ENCODE measurements at regions not wholly inside any gene's neighbourhood (a gene's known extent, or its start where the extent isn't known, plus 50 kb on each side); places are given as distances from the start of the nearest gene placed in this dataset.
A peak's percentile ranks its signal among the peaks of the same experiment; 100 is the strongest.
"Not testable (repeated sequence)": the region's sequence is repeated elsewhere in the genome, so short reads cannot be mapped to it uniquely, and the experiment has no call there.

- intact Hi-C loops (cut with DNase I) = no loop called here
- peak in 1 of 42 donors; percentile 9 for DNase-seq
Measured at GRCh38 chr20:43839793-43840199, 74.9 kb upstream of the TOX2 start.

DNA sequence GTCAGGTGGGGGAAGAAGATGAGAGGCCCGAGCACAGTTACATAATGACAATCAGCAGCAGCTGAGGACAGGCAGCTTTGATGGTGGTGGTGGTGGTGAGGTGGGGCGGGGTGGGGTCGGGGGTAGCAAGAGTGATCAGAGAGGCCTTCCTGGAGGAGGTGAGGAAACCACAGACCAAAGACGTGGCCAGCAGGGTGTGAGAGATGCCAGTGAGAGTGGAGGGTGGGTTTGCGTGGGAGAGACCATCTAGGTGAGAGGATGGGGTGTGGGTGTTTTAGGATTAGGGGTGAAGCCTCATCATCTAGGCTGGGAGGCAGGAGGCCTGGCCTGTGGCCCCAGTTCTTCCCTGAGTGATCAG is 76.0 kb upstream of the TOX2 start:
- peak in 3 of 42 donors; percentile 3 to 34 (median 20) for DNase-seq
- intact Hi-C loops (cut with DNase I) = no loop called here

DNA sequence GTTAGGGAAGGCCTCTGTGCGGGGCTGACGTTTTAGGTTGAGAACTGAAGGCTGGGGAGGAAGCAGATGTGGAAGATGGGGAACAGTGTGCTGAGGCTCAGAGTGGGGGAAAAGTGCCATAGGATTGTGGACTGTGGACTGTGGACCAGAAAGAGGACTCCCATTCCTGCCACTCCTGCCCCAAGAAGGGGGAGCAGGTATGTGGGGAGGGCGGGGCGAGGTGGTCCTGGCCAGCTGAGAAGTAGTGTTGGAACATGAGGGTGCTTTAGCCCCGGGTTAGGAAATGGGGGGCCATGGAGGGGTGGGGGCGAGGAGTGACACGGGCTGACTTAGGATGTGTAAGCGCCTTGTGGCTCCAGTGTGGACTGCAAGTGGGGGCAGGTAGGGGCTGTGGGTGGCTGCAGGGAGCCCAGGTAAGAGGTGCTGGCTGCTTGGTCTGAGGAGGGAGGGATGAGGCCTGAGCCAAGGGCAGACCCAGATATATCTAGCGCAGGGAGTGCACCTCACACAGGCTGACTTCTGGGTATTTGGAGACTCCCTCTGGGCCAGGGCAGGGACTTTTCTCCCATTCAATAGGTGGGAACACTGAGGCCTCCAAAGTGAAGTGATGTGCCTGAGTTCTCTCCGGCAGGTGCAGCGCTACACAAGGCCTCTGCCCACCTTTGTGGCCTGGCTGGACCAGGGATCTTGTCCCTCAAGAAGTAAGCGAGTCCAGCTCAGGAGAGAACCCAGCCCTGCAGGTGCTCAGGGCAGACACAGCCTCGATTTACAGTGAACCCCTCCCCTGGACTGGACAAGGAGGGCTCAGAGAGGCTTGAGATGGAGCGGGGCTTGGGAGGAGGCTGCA is 76.6 kb upstream of the TOX2 start:
- DNase-seq = peak in 3 of 42 donors; percentile 16 to 28 (median 21)
- intact Hi-C loops (cut with DNase I) = no loop called here

DNA sequence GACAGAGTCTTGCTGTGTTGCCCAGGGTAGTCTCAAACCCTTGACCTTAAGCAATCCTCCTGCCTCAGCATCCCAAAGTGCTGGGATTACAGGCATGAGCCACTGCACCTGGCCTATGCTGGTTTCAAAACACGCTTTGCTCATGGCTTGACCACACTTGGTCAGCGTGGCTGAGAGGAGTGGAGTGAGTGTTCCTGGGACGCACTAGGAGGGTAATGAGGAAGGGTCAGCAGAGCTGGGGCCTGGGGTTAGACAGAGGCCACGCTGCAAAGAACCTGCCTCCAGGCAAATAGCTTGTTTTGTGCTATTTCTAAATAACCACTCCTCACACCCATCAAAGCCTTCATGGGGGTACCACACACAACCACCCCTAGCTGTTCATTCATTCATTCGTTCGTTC is 77.9 kb upstream of the TOX2 start:
- peak in 1 of 42 donors; percentile 8 for DNase-seq
- intact Hi-C loops (cut with DNase I) = no loop called here

DNA sequence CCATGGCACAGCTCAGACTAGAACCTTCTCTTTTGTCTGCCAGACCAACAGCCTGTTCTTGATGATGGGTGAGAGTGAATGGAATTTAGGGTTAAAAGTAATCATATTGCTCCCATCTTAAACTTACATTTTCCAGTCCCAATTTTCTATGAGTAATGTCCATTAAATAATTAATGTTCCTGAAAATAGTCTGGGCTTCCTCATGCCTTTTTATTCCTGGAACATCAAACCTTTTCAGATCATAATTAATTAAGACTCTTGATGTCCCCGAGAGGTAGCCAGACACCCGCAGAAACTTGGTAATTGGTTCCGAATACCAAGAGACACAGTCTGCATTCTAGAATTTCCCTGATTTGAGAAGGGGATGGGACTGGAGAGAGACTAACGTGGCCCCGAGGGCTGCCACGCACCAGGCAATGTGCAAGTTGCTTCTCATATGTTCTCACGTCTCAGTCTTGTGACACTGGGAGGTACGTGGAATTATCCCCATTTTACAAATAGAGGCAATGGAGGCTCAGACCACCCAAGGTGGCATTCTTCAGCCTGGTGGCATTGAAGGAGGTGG is 78.6 kb upstream of the TOX2 start:
- intact Hi-C loops (cut with DNase I) = no loop called here
- peak in 3 of 42 donors; percentile 7 to 27 (median 12) for DNase-seq

GRCh38 chr20:43833511-43834395 is 80.9 kb upstream of the TOX2 start:
- intact Hi-C loops (cut with DNase I) = no loop called here
- no peak for DNase-seq

DNA sequence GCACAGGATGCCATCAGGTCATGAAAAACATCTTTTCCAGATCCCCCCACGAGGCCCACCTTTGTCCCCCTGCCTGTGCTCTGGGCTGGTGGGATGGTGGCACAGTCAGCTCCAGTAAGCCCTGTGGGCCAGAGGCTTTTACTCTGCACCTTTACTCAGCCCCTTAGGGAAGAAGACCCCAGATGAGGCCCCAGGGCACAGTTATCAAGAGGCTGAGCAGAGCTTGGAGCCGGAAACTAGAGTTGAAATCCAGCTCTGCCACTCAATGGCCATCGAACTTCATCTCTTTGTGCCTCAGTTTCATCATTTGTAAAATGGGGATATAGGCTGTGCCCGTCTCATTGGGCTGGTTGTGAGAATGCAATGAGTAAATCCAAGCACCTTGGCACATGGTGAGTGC is 81.7 kb upstream of the TOX2 start:
- DNase-seq = no peak
- intact Hi-C loops (cut with DNase I) = no loop called here

- DNase-seq = no peak
Measured at GRCh38 chr20:43832096-43832816, 82.4 kb upstream of the TOX2 start.

GRCh38 chr20:43831481-43832065 is 83.1 kb upstream of the TOX2 start:
- intact Hi-C loops (cut with DNase I) = no loop called here
- DNase-seq = peak in 2 of 42 donors; percentile 27 to 34

More at GRCh38 chr20:43832096-43832816, 82.4 kb upstream of the TOX2 start:
- intact Hi-C loops (cut with DNase I) = no loop called here

DNA sequence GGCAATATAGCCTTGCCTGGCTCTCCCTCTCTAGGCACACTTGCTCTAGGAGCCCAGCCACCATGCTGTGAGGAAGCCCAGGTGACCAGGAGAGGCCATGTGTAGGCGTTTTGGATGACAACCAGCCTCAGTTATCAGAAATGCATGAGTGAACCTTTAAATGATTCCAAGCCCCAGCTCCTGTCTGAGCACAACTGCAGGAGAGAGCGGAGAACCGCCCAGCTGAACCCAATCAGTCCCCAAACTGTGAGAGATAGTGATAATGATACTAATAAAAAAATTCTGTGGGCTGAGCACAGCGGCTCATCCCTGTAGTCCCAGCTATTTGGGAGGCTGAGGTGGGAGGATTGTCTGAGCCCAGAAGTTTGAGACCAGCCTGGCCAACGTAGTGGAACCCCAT is 83.8 kb upstream of the TOX2 start:
- intact Hi-C loops (cut with DNase I) = no loop called here
- DNase-seq = peak in 1 of 42 donors; percentile 5

- intact Hi-C loops (cut with DNase I) = no loop called here
- peak in 1 of 42 donors; percentile 23 for DNase-seq
Measured at GRCh38 chr20:43829951-43830690, 84.5 kb upstream of the TOX2 start.

- no peak for DNase-seq
- intact Hi-C loops (cut with DNase I) = no loop called here
Measured at GRCh38 chr20:43827940-43828562, 86.6 kb upstream of the TOX2 start.

DNA sequence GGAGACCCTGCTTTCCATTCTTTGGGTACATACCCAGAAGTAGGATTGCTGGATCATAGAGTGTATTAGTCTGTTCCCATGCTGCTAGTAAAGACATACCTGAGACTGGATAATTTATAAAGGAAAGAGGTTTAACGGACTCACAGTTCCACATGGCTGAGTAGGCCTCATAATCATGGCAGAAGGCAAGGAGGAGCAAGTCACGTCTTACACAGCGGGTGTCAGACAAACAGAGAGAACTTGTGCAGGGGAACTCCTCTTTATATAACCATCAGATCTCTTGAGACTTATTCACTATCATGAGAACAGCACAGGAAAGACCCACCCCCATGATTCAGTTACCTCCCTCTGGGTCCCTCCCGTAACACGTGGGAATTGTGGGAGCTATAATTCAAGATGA is 87.7 kb upstream of the TOX2 start:
- intact Hi-C loops (cut with DNase I) = not testable (repeated sequence)
- peak in 1 of 42 donors; percentile 13 for DNase-seq

- DNase-seq = peak in 2 of 42 donors; percentile 32 to 41
- intact Hi-C loops (cut with DNase I) = no loop called here
Measured at GRCh38 chr20:43825581-43825980, 89.1 kb upstream of the TOX2 start.

DNA sequence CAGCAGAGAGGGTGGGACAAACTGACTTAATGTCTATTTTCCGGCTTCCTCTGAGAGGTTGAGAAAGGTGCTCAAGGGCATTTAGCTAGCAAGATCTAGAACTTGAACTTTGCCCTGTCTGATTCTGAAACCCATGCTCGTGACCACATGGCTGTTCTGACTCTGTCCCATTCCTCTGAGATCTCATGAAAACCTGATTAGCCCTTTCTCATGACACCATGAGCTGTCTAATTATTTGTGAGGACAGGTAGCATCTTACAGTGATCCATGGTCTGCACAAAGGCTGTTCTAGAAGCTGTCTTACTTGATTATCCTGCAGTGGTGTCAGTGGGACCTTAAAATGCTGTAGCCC is 89.6 kb upstream of the TOX2 start:
- no peak for DNase-seq
- intact Hi-C loops (cut with DNase I) = no loop called here

DNA sequence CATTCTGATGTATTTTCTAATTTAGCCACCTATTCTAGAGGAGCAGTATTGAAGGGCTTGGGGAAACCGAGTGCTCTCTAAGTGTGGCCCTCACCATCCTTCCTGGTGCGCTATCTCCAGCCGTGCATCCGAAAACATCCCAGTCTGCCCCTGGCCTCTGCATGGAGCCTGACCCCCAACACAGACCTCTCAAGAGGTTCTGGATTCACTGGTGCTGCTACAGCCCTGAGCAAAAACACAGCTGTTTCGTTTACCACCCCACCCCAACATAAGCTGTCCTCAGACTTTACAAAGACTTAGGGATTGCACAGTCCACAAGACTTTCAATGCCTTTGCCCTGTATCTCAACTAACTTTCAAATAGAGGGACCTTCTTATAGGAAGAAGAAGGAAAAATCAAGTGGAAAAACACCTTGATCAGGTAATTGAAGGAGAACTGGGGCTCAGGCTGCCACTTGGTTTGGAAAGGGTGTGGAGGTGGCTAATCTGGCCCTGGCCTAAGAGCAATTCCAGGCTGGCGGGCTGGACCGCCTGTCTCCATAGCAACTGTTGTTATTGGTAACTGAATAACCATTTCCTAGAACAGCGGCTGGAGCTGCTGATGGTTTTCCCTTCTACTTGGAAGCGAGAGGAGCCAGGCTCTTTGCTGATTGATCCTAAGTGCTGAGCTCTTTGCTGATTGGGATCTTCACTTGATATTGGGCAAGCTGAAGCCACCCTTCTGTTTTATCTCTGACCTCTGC is 90.2 kb upstream of the TOX2 start:
- DNase-seq = peak in 24 of 42 donors; percentile 4 to 49 (median 24)
- intact Hi-C loops (cut with DNase I) = no loop called here

GRCh38 chr20:43821795-43822194 is 92.9 kb upstream of the TOX2 start:
- intact Hi-C loops (cut with DNase I) = no loop called here
- DNase-seq = no peak
